GM18951 (cell line): ENCODE measurements at regions not wholly inside any gene's neighbourhood (a gene's known extent, or its start where the extent isn't known, plus 50 kb on each side); places are given as distances from the start of the nearest gene placed in this dataset.

Source experiments
- POLR2A ChIP-seq: IDR thresholded peaks from 4 replicates; pipeline ENCODE4 v1.6.1; 2011; ENCODE audit warnings: mild to moderate bottlenecking; ENCODE audit not compliant: insufficient read length, insufficient read depth; ENCODE audit errors: extremely low read depth
- in situ Hi-C: fragments of 300-500 bp; cut with MboI; formaldehyde crosslinking; loops from one replicate; pipeline ENCODE4 v1.12.0; 2022; ENCODE audit warnings: low sequenced_read_pairs, mixed read lengths, inconsistent platforms; ENCODE audit not compliant: unreplicated experiment

GRCh38 chr1:103256490-103256889 lies 148.2 kb upstream of the COL11A1 start:
- no peak for TF ChIP-seq POLR2A
- in situ Hi-C loops: no loop called here

DNA sequence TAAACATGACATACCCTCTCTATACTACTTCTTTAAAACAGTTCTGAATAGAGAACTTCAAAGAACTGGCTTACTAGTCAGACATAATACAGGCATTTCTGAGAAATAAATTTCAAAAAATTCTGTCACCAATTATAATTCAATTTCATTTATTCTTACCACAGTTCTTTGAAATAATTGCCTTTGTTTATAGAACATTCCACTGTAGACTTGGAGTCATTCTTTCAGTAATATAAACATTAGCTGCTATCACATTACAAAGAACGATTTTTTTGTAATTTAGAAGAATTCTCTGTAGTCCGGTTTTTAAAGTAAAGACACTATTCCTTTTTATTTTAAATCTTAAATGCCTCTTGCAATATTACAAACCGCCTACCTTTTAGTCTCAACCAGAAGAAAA lies 146.4 kb upstream of the COL11A1 start:
- TF ChIP-seq POLR2A: no peak
- in situ Hi-C loops: no loop called here

GRCh38 chr1:103250441-103250861 lies 142.1 kb upstream of the COL11A1 start:
- no peak for TF ChIP-seq POLR2A
- in situ Hi-C loops: no loop called here

DNA sequence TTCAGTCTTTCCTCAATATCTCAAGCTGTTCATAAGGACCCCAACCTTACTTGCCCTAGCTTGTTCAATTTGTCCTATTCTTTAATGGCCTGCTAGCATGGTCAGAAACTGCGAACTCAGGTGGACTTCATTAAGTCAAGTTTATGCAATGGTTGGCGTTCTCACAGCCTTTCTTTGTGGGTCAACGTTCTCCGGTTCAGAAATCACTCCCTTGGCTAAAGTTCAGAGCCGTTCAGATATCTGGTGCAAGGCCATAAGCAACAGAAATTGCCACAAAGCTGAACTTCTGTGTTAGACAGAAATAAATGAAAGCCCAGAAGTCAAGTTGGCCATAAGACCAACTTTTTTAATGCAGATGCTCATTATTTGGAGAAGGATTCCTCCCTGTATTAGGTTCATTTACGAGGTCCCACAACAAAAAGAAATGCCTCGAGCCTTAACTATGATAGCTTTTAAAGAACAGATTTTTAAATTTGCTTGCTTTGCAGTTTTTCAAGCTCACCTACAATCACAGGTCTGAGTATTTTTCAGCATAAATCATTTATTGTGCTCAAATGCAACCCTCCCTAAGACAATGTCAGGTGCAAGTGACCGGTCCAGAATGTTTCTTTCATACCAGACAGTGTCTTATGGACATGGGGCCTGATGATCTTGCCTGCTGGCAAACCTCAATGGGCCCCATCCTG lies 140.2 kb upstream of the COL11A1 start:
- TF ChIP-seq POLR2A: no peak
- in situ Hi-C loops: no loop called here

DNA sequence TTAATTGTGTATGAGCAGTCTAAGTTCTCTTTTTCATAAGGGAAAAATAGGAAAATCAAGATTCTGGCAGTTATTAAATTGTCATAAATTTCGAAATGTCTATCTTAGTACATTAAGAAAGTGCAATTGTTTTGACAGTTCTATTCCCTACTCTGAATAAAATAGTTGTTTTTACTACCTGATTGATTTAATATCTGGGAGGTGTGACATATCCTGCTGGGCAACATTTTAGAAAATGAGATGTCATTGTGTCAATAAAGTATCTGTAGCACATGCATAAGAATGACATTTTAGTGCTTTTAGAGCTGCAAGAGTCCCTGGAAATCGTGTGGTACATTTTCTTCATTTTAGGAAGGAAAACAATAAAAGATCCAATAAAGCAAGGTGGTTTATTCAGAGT lies 139.2 kb upstream of the COL11A1 start:
- no peak for TF ChIP-seq POLR2A
- in situ Hi-C loops: no loop called here

DNA sequence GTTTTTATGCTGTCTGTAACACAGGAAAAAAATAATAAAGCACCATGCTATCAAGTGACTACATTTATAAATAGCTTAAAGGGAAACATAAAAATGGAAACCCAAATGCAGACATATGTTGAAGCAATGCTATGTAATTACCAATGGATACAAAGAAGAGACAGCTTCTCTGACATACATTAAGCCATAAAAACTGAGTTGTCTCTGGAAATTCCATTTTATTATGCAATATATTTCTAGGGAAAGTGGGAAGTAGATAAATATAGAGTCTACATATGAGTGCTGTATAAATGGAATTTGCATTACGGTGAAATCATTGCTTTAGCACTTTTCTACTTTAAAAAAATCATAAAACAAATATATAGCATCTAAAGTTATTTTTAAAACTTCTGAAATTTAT lies 135.2 kb upstream of the COL11A1 start:
- in situ Hi-C loops: no loop called here
- no peak for TF ChIP-seq POLR2A

GRCh38 chr1:103239034-103239433 lies 130.7 kb upstream of the COL11A1 start:
- no peak for TF ChIP-seq POLR2A
- in situ Hi-C loops: no loop called here

GRCh38 chr1:103230061-103230460 lies 121.7 kb upstream of the COL11A1 start:
- no peak for TF ChIP-seq POLR2A
- in situ Hi-C loops: no loop called here

- no peak for TF ChIP-seq POLR2A
- in situ Hi-C loops: no loop called here
Observed at GRCh38 chr1:103220631-103221041, 112.3 kb upstream of the COL11A1 start.

DNA sequence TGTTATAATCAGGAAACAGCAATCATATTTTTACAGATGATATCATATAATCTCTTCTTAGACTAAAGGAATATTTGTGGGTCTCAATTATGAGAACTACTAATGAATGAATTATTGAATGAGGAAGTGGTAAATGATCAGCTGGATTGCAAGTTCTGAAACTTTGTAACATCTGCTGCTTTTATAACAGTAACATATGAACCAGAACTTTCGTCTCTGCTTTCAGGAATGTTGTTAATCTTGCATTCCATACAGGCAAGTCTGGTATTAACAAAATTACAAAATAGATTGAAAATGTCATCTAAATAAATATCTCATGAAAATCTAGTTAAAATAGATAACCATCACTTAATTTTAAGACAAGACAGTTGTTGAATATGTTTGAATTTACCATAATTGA lies 110.5 kb upstream of the COL11A1 start:
- TF ChIP-seq POLR2A: no peak
- in situ Hi-C loops: no loop called here

DNA sequence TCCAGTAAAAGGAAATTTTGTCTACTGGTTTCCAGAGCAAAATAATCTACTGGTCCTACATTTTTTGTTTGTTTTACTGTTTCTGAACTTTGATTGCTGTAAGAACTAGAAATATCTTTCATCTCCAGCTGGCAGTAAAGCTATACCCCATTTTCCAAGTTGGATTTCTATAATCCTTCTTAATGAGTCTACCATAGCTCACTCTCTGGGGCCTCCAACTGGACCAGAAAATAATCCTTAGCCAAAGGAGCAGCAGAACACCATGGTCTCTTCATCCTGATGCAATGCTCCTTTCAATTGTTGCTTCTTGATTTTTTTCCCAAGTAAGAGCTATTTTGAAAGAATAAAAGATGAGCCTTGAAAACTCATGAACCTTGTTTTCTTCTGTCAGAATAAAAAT lies 110.0 kb upstream of the COL11A1 start:
- in situ Hi-C loops: no loop called here
- no peak for TF ChIP-seq POLR2A

- in situ Hi-C loops: no loop called here
- no peak for TF ChIP-seq POLR2A
Observed at GRCh38 chr1:103211073-103211472, 102.8 kb upstream of the COL11A1 start.

GRCh38 chr1:103208844-103209243 lies 100.5 kb upstream of the COL11A1 start:
- no peak for TF ChIP-seq POLR2A
- in situ Hi-C loops: no loop called here

GRCh38 chr1:103199001-103199400 lies 90.7 kb upstream of the COL11A1 start:
- TF ChIP-seq POLR2A: no peak
- in situ Hi-C loops: no loop called here

GRCh38 chr1:103198076-103198475 lies 89.8 kb upstream of the COL11A1 start:
- in situ Hi-C loops: no loop called here
- no peak for TF ChIP-seq POLR2A
